Activated naive CD8-positive, alpha-beta T cell treated with anti-CD3 and anti-CD28 coated beads, Interleukin-2, amount 10 ng/mL, durations not matched to agents 7 days and 5 days (primary cell): ENCODE measurements at regions not wholly inside any gene's neighbourhood (a gene's known extent, or its start where the extent isn't known, plus 50 kb on each side); places are given as distances from the start of the nearest gene placed in this dataset.
"Not testable (repeated sequence)": the region's sequence is repeated elsewhere in the genome, so short reads cannot be mapped to it uniquely, and the experiment has no call there.

ENCODE experiments used
- ATAC-seq: fragments of 150-1000 bp; cut with Tn5 transposase; one replicate; pipeline ENCODE4 v1.10.0; 2021; ENCODE audit warnings: low read depth, moderate library complexity
- POLR2A ChIA-PET: fragments of 350-600 bp; sonication (Branson Sonifier 250); formaldehyde crosslinking; loops from one replicate; lab custom pipeline; 2021; ENCODE audit warnings: antibody characterized with exemption; lab: Charles Lee
- DNase-seq: peaks from one replicate; pipeline ENCODE4 v3.0.0; 2021
- H3K27ac Mint-ChIP-seq: one replicate; pipeline ENCODE4 v1.8.0; 2022; ENCODE audit warnings: mild to moderate bottlenecking, mixed read lengths
- H3K27me3 Mint-ChIP-seq: one replicate; pipeline ENCODE4 v1.8.0; 2022; ENCODE audit warnings: mild to moderate bottlenecking, moderate library complexity, mixed read lengths
- H3K36me3 Mint-ChIP-seq: one replicate; pipeline ENCODE4 v1.8.0; 2021; ENCODE audit warnings: mild to moderate bottlenecking, mixed read lengths
- H3K4me1 Mint-ChIP-seq: one replicate; pipeline ENCODE4 v1.8.0; 2021; ENCODE audit warnings: mixed read lengths
- H3K4me3 Mint-ChIP-seq: one replicate; pipeline ENCODE4 v1.8.0; 2022; ENCODE audit warnings: mild to moderate bottlenecking, moderate library complexity, mixed read lengths
- H3K9me3 Mint-ChIP-seq: one replicate; pipeline ENCODE4 v1.8.0; 2021; ENCODE audit warnings: mixed read lengths

- Mint-ChIP-seq H3K4me1 (no peaks in the 10 kb centered on the region), H3K27me3 (peaks cover 9% of the 10 kb centered on the region), H3K27ac (no peak overlapping the region), H3K4me3 (no peak overlapping the region), H3K36me3 (no peaks in the 10 kb centered on the region), H3K9me3 (peaks cover 2% of the 10 kb centered on the region)
- no peak for DNase-seq
- POLR2A ChIA-PET: no interaction called here
- no peak for ATAC-seq
Measured at GRCh38 chr20:48019940-48020339, 234.7 kb upstream of the SULF2 start.

DNA sequence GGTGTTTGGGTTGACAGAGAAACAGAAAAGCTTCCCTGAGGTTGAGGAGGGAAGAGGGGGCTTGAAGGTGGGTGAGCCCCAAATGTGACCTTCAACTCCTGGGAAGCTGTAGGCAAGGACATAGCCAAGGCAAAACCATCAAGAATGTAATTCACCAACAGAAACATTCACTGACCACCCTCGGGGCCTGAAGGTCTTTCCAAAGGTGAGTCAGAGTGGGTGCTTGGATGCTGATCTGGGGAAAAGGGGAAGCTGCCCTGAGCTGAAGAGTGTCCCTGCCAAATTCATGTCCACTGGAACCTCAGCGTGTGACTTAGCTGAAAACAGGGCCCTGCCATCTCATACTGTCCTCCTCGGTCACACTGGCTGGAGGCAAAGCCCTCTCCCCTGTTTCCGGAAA lies 234.2 kb upstream of the SULF2 start:
- POLR2A ChIA-PET: no interaction called here
- DNase-seq (no peak), ATAC-seq (no peak)
- no peaks in the 10 kb centered on the region for H3K36me3 Mint-ChIP-seq
- H3K4me3 Mint-ChIP-seq: no peak overlapping the region
- H3K9me3 Mint-ChIP-seq: peaks cover 2% of the 10 kb centered on the region
- no peak overlapping the region for H3K27ac Mint-ChIP-seq
- H3K27me3 Mint-ChIP-seq: peaks cover 9% of the 10 kb centered on the region
- H3K4me1 Mint-ChIP-seq: no peaks in the 10 kb centered on the region

DNA sequence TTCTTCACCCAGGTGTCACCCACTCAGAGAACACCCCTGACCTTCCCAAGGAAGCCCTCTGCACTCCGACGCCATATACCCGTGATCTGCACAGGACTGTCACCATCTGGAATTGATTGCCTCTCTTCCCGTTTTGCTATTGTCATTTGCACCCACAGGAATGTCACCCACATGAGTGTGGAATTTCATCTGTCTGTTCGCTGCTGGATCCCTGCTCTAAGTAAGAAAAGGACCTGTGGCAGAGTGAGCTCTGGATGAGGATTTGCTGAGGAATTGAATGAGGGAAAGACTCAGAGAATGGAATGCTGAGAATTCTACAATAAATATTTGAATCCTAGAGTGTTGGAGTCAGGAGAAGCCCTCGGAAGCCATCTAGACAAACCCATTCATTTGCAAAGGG lies 233.6 kb upstream of the SULF2 start:
- DNase-seq, H3K4me1 Mint-ChIP-seq, ATAC-seq, H3K36me3 Mint-ChIP-seq, H3K27me3 Mint-ChIP-seq, H3K27ac Mint-ChIP-seq, H3K9me3 Mint-ChIP-seq, H3K4me3 Mint-ChIP-seq, POLR2A ChIA-PET: not testable (repeated sequence)

GRCh38 chr20:48017992-48018391 lies 232.7 kb upstream of the SULF2 start:
- POLR2A ChIA-PET: no interaction called here
- ATAC-seq (no peak), DNase-seq (no peak)
- Mint-ChIP-seq H3K4me3 (no peak overlapping the region), H3K27me3 (peaks cover 13% of the 10 kb centered on the region), H3K36me3 (no peaks in the 10 kb centered on the region), H3K27ac (no peak overlapping the region), H3K9me3 (peaks cover 4% of the 10 kb centered on the region), H3K4me1 (no peaks in the 10 kb centered on the region)

DNA sequence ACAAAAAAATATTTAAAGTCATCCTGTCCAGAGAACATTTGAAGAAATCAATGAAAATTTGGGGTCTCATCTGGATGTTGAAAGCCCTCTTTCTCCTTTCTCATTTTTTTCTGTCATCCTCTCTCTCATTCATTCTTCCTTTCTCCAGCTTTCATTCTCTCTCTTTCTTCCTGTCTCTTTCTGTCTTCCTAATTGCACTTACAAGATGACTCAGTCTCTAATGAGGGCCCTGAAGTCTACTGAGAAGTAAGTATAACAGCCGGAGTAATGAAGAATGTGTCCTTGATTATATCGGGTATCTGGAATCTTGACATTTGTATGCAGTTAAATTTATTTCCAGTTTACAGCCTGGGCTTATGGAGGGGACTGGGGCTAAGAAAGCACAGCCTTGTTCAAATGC lies 232.2 kb upstream of the SULF2 start:
- H3K4me3 Mint-ChIP-seq: no peak overlapping the region
- H3K9me3 Mint-ChIP-seq: peaks cover 4% of the 10 kb centered on the region
- H3K27ac Mint-ChIP-seq: no peak overlapping the region
- H3K27me3 Mint-ChIP-seq: peaks cover 15% of the 10 kb centered on the region
- POLR2A ChIA-PET: no interaction called here
- H3K36me3 Mint-ChIP-seq: no peaks in the 10 kb centered on the region
- H3K4me1 Mint-ChIP-seq: no peaks in the 10 kb centered on the region
- DNase-seq: no peak
- no peak for ATAC-seq

- Mint-ChIP-seq H3K4me1 (no peaks in the 10 kb centered on the region), H3K27ac (no peak overlapping the region), H3K36me3 (no peaks in the 10 kb centered on the region), H3K9me3 (peaks cover 5% of the 10 kb centered on the region), H3K4me3 (no peak overlapping the region), H3K27me3 (peaks cover 11% of the 10 kb centered on the region)
- POLR2A ChIA-PET: no interaction called here
- no peak for ATAC-seq
- no peak for DNase-seq
Measured at GRCh38 chr20:48015943-48016723, 230.9 kb upstream of the SULF2 start.

DNA sequence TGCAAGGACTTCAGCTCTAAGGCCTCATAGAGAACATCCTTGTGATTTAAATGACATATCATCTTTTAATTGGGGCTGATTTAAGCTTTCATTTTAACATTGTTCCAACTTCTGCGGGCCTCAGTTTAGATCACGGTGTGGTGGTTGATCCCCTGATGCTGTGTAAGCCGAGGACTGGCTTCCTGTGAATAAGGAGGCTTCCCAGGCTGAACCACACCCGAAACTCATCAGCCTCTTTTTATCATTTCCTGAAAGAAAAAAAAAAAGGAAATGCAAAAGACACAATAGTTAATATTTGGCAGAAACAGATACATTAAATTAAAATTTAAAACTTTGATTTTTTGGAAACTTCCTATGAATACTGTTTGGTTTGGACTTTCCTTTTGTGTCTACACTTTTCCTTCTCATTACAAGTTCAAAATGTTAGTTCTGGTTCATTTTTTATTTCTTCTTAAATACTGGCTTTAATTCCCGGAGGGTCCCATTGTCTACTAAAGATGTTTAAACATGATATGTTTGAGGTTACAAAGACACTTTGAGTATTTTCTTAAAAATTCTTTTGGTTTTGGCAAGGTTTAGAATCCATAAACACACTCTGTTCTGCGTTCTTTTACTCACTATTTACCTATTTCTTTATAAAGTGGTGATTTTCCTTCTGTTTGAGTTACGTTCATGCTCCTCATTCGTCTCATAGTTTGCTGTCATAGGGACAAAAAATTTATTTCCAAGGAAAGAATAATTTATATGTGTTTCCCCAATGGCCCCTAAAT lies 230.0 kb upstream of the SULF2 start:
- POLR2A ChIA-PET: no interaction called here
- Mint-ChIP-seq H3K27me3 (peaks cover 11% of the 10 kb centered on the region), H3K4me3 (no peak overlapping the region), H3K27ac (no peak overlapping the region), H3K9me3 (peaks cover 5% of the 10 kb centered on the region), H3K4me1 (no peaks in the 10 kb centered on the region), H3K36me3 (no peaks in the 10 kb centered on the region)
- DNase-seq (no peak), ATAC-seq (no peak)

DNA sequence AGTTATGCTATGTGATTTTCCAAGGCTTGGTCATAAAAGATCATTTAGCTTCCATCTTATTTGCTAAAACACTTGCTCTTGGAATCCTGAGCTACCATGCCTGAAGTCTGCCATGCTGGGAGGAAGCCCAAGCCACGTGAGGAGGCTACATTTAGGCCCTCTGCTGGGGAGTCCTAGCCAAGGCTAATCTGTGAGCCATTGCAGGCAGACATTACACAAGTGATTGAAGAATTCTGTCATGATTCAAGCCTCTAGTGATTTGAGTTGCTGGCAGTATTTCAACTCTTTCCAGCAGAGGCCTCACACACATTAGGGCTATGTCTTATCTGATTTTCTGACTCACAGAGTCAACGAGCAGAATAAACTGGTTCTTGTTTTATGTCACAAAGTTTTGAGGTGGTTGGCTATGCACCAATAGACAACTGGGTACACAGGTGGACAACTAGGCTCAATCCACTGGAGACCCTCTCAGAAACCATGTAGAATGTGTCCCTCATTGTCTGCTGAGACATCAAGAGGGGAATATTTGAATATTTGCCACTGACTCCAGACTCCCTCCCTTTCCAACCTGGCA lies 227.2 kb upstream of the SULF2 start:
- DNase-seq (no peak), ATAC-seq (no peak)
- Mint-ChIP-seq H3K27ac (no peak overlapping the region), H3K4me1 (no peaks in the 10 kb centered on the region), H3K9me3 (peaks cover 5% of the 10 kb centered on the region), H3K27me3 (peaks cover 12% of the 10 kb centered on the region), H3K4me3 (no peak overlapping the region), H3K36me3 (no peaks in the 10 kb centered on the region)
- POLR2A ChIA-PET: no interaction called here

DNA sequence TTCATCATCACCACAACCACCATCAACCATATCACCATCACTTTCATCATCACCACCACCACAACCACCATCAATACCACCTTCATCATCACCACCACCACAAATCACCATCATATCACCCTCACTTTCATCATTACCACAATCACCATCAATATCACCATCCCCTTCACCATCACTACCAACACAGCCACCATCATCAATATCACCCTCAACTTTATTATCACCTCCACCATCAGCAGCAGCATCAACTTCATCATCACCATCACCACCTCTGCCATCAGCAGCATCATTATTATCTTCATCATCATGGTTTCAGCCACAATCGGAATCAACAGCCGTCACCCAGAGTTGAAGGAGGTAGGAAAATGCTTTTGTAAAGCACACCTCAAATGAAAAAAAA lies 225.7 kb upstream of the SULF2 start:
- Mint-ChIP-seq H3K4me3 (no peak overlapping the region), H3K36me3 (no peaks in the 10 kb centered on the region), H3K9me3 (peaks cover 6% of the 10 kb centered on the region), H3K27me3 (peaks cover 20% of the 10 kb centered on the region), H3K27ac (no peak overlapping the region), H3K4me1 (no peaks in the 10 kb centered on the region)
- ATAC-seq (no peak), DNase-seq (no peak)
- POLR2A ChIA-PET: no interaction called here

- H3K9me3 Mint-ChIP-seq: peaks cover 6% of the 10 kb centered on the region
- POLR2A ChIA-PET: no interaction called here
- no peak overlapping the region for H3K27ac Mint-ChIP-seq
- H3K4me1 Mint-ChIP-seq: no peaks in the 10 kb centered on the region
- H3K4me3 Mint-ChIP-seq: no peak overlapping the region
- DNase-seq (no peak), ATAC-seq (no peak)
- peaks cover 16% of the 10 kb centered on the region for H3K27me3 Mint-ChIP-seq
- no peaks in the 10 kb centered on the region for H3K36me3 Mint-ChIP-seq
Measured at GRCh38 chr20:48010623-48011022, 225.3 kb upstream of the SULF2 start.

- POLR2A ChIA-PET: no interaction called here
Measured at GRCh38 chr20:48008850-48009515, 223.7 kb upstream of the SULF2 start.

GRCh38 chr20:48007351-48007750 lies 222.1 kb upstream of the SULF2 start:
- no peak for ATAC-seq
- Mint-ChIP-seq H3K36me3 (no peaks in the 10 kb centered on the region), H3K4me1 (peaks cover 2% of the 10 kb centered on the region), H3K4me3 (no peak overlapping the region), H3K9me3 (peaks cover 4% of the 10 kb centered on the region), H3K27ac (no peak overlapping the region), H3K27me3 (peaks cover 11% of the 10 kb centered on the region)
- POLR2A ChIA-PET: no interaction called here
- no peak for DNase-seq

More at GRCh38 chr20:48008850-48009515, 223.7 kb upstream of the SULF2 start:
- Mint-ChIP-seq H3K27ac (no peak overlapping the region), H3K9me3 (peaks cover 6% of the 10 kb centered on the region), H3K4me3 (no peak overlapping the region), H3K4me1 (no peaks in the 10 kb centered on the region), H3K27me3 (peaks cover 16% of the 10 kb centered on the region), H3K36me3 (no peaks in the 10 kb centered on the region)
- DNase-seq (no peak), ATAC-seq (no peak)

- Mint-ChIP-seq H3K9me3 (peaks cover 3% of the 10 kb centered on the region), H3K4me3 (no peak overlapping the region), H3K4me1 (peaks cover 2% of the 10 kb centered on the region), H3K36me3 (no peaks in the 10 kb centered on the region), H3K27ac (no peak overlapping the region), H3K27me3 (peaks cover 11% of the 10 kb centered on the region)
- DNase-seq (no peak), ATAC-seq (no peak)
- POLR2A ChIA-PET: no interaction called here
Measured at GRCh38 chr20:48006036-48006833, 221.0 kb upstream of the SULF2 start.
